ENCODE measurements at regions not wholly inside any gene's neighbourhood (a gene's known extent, or its start where the extent isn't known, plus 50 kb on each side); places are given as distances from the start of the nearest gene placed in this dataset.

DNA sequence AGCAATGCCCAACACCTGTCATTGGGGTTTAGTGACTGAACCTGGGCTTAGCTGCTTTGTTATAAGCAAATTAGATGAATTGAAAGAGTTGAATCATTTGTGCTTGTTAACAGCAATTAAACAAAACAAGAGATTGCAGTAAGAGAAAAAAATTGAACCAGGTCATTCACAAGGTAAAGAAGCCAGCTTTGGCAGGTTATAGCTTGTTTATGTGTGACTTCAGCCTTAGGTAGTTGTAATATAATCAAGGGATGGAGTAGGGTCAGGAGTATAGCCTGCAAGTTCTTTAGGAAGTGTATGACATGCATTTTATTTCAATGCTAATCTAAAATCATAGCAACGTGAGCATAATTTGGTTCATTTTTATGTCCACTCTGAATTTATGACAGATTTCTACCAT is 63.4 kb upstream of the PLEKHG3 start:
- TF ChIP-seq, protein P1, sequence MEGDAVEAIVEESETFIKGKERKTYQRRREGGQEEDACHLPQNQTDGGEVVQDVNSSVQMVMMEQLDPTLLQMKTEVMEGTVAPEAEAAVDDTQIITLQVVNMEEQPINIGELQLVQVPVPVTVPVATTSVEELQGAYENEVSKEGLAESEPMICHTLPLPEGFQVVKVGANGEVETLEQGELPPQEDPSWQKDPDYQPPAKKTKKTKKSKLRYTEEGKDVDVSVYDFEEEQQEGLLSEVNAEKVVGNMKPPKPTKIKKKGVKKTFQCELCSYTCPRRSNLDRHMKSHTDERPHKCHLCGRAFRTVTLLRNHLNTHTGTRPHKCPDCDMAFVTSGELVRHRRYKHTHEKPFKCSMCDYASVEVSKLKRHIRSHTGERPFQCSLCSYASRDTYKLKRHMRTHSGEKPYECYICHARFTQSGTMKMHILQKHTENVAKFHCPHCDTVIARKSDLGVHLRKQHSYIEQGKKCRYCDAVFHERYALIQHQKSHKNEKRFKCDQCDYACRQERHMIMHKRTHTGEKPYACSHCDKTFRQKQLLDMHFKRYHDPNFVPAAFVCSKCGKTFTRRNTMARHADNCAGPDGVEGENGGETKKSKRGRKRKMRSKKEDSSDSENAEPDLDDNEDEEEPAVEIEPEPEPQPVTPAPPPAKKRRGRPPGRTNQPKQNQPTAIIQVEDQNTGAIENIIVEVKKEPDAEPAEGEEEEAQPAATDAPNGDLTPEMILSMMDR (conservative IDR thresholded peaks at IDR 0.05; ENCODE audit: low read depth, low read length): no peak
- TF ChIP-seq EZH2 (IDR thresholded peaks at IDR 0.05; ENCODE audit: borderline replicate concordance, low read depth, low read length, poor library complexity, severe bottlenecking): no peak

Measured in A673 (cell line).